Trophoblast cell (in vitro differentiated cells and primary cell): ENCODE measurements at regions not wholly inside any gene's neighbourhood (a gene's known extent, or its start where the extent isn't known, plus 50 kb on each side); places are given as distances from the start of the nearest gene placed in this dataset.

Experiments used
- DNase-seq, 2 donors: peaks; one replicate each; pipeline ENCODE4 v3.0.0-alpha.2; 2016
- H2AFZ ChIP-seq: 2 replicates; pipeline ENCODE4 v1.6.1; 2013; ENCODE audit warnings: low read length, moderate library complexity, mild to moderate bottlenecking; ENCODE audit not compliant: insufficient read depth, poor library complexity
- H2AK5ac ChIP-seq: 2 replicates; pipeline ENCODE4 v1.6.1; 2013; ENCODE audit warnings: mild to moderate bottlenecking, low read length
- H2BK120ac ChIP-seq: 2 replicates; pipeline ENCODE4 v1.6.1; 2013; ENCODE audit warnings: low read length, mild to moderate bottlenecking, moderate library complexity; ENCODE audit not compliant: insufficient read depth, poor library complexity
- H2BK12ac ChIP-seq: 2 replicates; pipeline ENCODE4 v1.6.1; 2013; ENCODE audit warnings: mild to moderate bottlenecking, low read length, moderate library complexity
- H2BK5ac ChIP-seq: 2 replicates; pipeline ENCODE4 v1.6.1; 2013; ENCODE audit warnings: low read length, low read depth, moderate library complexity, mild to moderate bottlenecking; ENCODE audit not compliant: poor library complexity
- H3K14ac ChIP-seq: 2 replicates; pipeline ENCODE4 v1.6.1; 2013; ENCODE audit warnings: mild to moderate bottlenecking, low read length
- H3K18ac ChIP-seq: 2 replicates; pipeline ENCODE4 v1.6.1; 2013; ENCODE audit warnings: mild to moderate bottlenecking, low read length
- H3K23ac ChIP-seq: 2 replicates; pipeline ENCODE4 v1.6.1; 2013; ENCODE audit warnings: low read length
- H3K27ac ChIP-seq: 2 replicates; pipeline ENCODE4 v1.5.1; 2013; ENCODE audit warnings: low read depth, mild to moderate bottlenecking, inconsistent platforms, low read length, moderate library complexity
- H3K27me3 ChIP-seq: 2 replicates; pipeline ENCODE4 v1.6.1; 2013; ENCODE audit warnings: inconsistent platforms, mild to moderate bottlenecking, low read length, moderate library complexity; ENCODE audit not compliant: insufficient read depth
- H3K36me3 ChIP-seq, 2 experiments: 1 replicate in 1 of 2; 2 replicates in 1 of 2; pipeline ENCODE4 v1.6.1; 2013; ENCODE audit warnings: low read length in 2 of 2, mild to moderate bottlenecking in 2 of 2, moderate library complexity in 1 of 2; ENCODE audit not compliant: insufficient read depth in 2 of 2, control insufficient read depth in 1 of 2
- H3K4ac ChIP-seq: 2 replicates; pipeline ENCODE4 v1.6.1; 2013; ENCODE audit warnings: low read depth, mild to moderate bottlenecking, low read length, moderate library complexity
- H3K4me1 ChIP-seq, 2 experiments: 1 replicate in 1 of 2; 2 replicates in 1 of 2; pipeline ENCODE4 v1.6.1; 2013; ENCODE audit warnings: low read length in 2 of 2, mild to moderate bottlenecking in 2 of 2, moderate library complexity in 1 of 2; ENCODE audit not compliant: insufficient read depth in 2 of 2, control insufficient read depth in 1 of 2
- H3K4me2 ChIP-seq: 2 replicates; pipeline ENCODE4 v1.6.1; 2013; ENCODE audit warnings: inconsistent platforms, mild to moderate bottlenecking, low read length, moderate library complexity
- H3K4me3 ChIP-seq: 2 replicates; pipeline ENCODE4 v1.5.1; 2013; ENCODE audit warnings: mild to moderate bottlenecking, low read depth, low read length, inconsistent platforms
- H3K79me1 ChIP-seq: one replicate; pipeline ENCODE4 v1.6.1; 2013; ENCODE audit warnings: low read length
- H3K79me2 ChIP-seq: 2 replicates; pipeline ENCODE4 v1.6.1; 2013; ENCODE audit warnings: low read length, mild to moderate bottlenecking; ENCODE audit not compliant: control insufficient read depth, insufficient read depth, poor library complexity
- H3K9ac ChIP-seq: 2 replicates; pipeline ENCODE4 v1.6.1; 2013; ENCODE audit warnings: mild to moderate bottlenecking, low read length
- H3K9me3 ChIP-seq: 2 replicates; pipeline ENCODE4 v1.6.1; 2013; ENCODE audit warnings: low read depth, mild to moderate bottlenecking, control low read depth, inconsistent platforms, low read length; ENCODE audit not compliant: insufficient read depth
- H4K12ac ChIP-seq: 2 replicates; pipeline ENCODE4 v1.6.1; 2013; ENCODE audit warnings: low read depth, mild to moderate bottlenecking, low read length, moderate library complexity
- H4K8ac ChIP-seq: 2 replicates; pipeline ENCODE4 v1.6.1; 2013; ENCODE audit warnings: low read depth, mild to moderate bottlenecking, low read length, moderate library complexity
- H4K91ac ChIP-seq: one replicate; pipeline ENCODE4 v1.6.1; 2013; ENCODE audit warnings: low read depth, mild to moderate bottlenecking, low read length, moderate library complexity
- WGBS: extraction: QIAGEN DNeasy Blood & Tissue Kit; methylation state at CpG from one replicate; pipeline ENCODE4 v1.1.7; 2013; ENCODE audit warnings: missing lambda C conversion rate; ENCODE audit not compliant: insufficient read length, insufficient coverage; ENCODE audit errors: extremely low coverage; 5-methylcytosine and 5-hydroxymethylcytosine counted together

DNA sequence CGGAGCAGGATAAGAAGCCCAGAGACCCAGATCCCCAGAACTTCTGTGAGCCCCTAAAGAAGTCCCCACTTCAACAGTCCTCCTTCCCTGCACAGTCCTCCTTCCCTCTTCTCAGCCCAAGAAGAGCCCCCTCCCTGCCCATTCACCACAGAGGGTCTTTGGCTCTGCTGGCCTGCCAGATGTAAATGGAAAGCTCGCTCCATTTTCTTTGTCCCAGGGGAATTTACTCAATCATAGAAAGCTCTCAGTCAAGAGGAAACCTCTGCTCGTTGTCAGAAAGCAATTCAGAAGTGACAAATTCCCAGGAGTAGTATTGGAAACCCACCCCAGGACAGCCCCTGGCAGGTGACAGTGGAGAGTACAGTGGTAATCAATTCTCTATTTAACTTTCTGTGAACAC, 105.5 kb upstream of the SMAD3 start:
- Histone ChIP-seq H3K79me2 (no peaks in the 10 kb centered on the region), H3K4ac (no peak overlapping the region), H4K8ac (no peak overlapping the region), H3K23ac (no peak overlapping the region), H3K36me3 (no peaks in the 10 kb centered on the region), H4K91ac (no peak overlapping the region), H2BK12ac (no peak overlapping the region), H3K27ac (no peak overlapping the region), H3K4me1 (peaks cover 9% of the 10 kb centered on the region in 2 experiments), H2BK120ac (no peak overlapping the region), H3K4me2 (no peak overlapping the region), H2AK5ac (no peak overlapping the region), H3K14ac (no peak overlapping the region), H3K9ac (no peak overlapping the region), H3K18ac (no peak overlapping the region), H3K9me3 (no peaks in the 10 kb centered on the region), H2AFZ (no peak overlapping the region), H4K12ac (no peak overlapping the region), H2BK5ac (no peak overlapping the region), H3K27me3 (no peaks in the 10 kb centered on the region), H3K79me1 (no peaks in the 10 kb centered on the region), H3K4me3 (no peak overlapping the region)
- DNase-seq, result no peak
- no CpG with 5 or more reads among the region's 3 CpGs for WGBS

DNA sequence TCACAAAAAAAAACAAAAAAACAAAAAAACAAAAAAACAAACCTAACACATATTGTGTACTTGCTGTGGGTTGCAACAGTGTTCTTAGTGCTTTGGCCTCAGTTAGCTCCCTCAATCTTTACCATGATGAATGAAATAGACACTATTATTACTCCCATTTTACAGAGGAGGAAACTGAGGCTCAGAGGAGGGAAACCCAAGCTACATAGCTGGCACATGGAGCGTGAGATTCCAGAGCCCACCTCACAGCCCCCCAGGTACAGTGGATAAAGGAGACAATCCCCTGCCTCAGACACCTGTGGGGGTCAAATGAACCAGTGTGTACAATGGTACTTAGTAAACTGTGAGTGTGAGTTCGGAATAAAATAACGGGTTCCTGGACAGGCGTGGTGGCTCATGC, 104.9 kb upstream of the SMAD3 start:
- Histone ChIP-seq H3K79me1 (no peaks in the 10 kb centered on the region), H3K4ac (no peak overlapping the region), H2AFZ (no peak overlapping the region), H4K91ac (no peak overlapping the region), H3K9me3 (no peaks in the 10 kb centered on the region), H3K4me1 (peaks cover 9% of the 10 kb centered on the region in 2 experiments), H3K27ac (no peak overlapping the region), H2BK12ac (no peak overlapping the region), H4K8ac (no peak overlapping the region), H3K27me3 (no peaks in the 10 kb centered on the region), H3K9ac (no peak overlapping the region), H3K36me3 (no peaks in the 10 kb centered on the region), H3K79me2 (no peaks in the 10 kb centered on the region), H3K4me3 (no peak overlapping the region), H3K23ac (no peak overlapping the region), H2BK5ac (no peak overlapping the region), H4K12ac (no peak overlapping the region), H3K14ac (no peak overlapping the region), H3K4me2 (no peak overlapping the region), H3K18ac (no peak overlapping the region), H2AK5ac (no peak overlapping the region), H2BK120ac (no peak overlapping the region)
- DNase-seq, result no peak
- WGBS, result no CpG with 5 or more reads among the region's 4 CpGs

- Histone ChIP-seq H3K79me2 (no peaks in the 10 kb centered on the region), H3K27ac (no peak overlapping the region), H2AK5ac (no peak overlapping the region), H2BK120ac (no peak overlapping the region), H3K4me2 (no peak overlapping the region), H3K23ac (no peak overlapping the region), H3K27me3 (no peaks in the 10 kb centered on the region), H3K9me3 (no peaks in the 10 kb centered on the region), H4K8ac (no peak overlapping the region), H2BK12ac (no peak overlapping the region), H4K12ac (no peak overlapping the region), H3K4ac (no peak overlapping the region), H2BK5ac (no peak overlapping the region), H3K4me3 (no peak overlapping the region), H3K4me1 (peaks cover 4 to 7% of the 10 kb centered on the region in 2 experiments), H3K36me3 (no peaks in the 10 kb centered on the region), H2AFZ (no peak overlapping the region), H3K18ac (no peak overlapping the region), H3K9ac (no peak overlapping the region), H3K14ac (no peak overlapping the region), H4K91ac (no peak overlapping the region), H3K79me1 (no peaks in the 10 kb centered on the region)
- DNase-seq, result no peak
- no CpG with 5 or more reads among the region's 5 CpGs for WGBS
Measured at GRCh38 chr15:66961407-66961884, 104.0 kb upstream of the SMAD3 start.

DNA sequence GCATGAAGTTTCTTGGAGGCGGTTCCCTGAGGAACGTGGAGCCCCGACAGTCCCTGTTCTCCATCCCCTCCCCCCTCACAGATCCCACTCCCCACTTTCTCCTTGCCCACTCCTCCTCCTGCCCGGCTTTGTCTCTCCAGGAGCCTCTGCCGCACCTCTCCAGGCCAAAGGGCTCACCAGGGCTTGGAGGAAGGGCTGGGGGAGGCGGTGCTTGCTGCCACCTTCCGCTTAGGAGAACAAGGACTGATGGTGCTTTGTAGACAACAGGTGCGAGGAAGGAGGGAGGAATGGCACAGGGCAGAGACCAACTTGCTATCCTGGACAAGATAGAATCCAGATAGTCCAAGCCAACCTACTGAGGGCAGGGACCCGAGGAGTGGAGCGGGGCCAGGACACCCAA, 103.5 kb upstream of the SMAD3 start:
- Histone ChIP-seq H3K4me3 (no peak overlapping the region), H2BK120ac (no peak overlapping the region), H3K4me1 (peaks cover 0 to 4% of the 10 kb centered on the region in 2 experiments), H3K79me2 (no peaks in the 10 kb centered on the region), H3K79me1 (no peaks in the 10 kb centered on the region), H4K12ac (no peak overlapping the region), H2AK5ac (no peak overlapping the region), H4K8ac (no peak overlapping the region), H3K27ac (no peak overlapping the region), H3K27me3 (no peaks in the 10 kb centered on the region), H3K9me3 (no peaks in the 10 kb centered on the region), H3K4ac (no peak overlapping the region), H3K18ac (no peak overlapping the region), H4K91ac (no peak overlapping the region), H3K4me2 (no peak overlapping the region), H2BK12ac (no peak overlapping the region), H3K14ac (no peak overlapping the region), H2AFZ (no peak overlapping the region), H3K23ac (no peak overlapping the region), H2BK5ac (no peak overlapping the region), H3K9ac (no peak overlapping the region), H3K36me3 (no peaks in the 10 kb centered on the region)
- no peak for DNase-seq
- WGBS, result no CpG with 5 or more reads among the region's 10 CpGs
